ENCODE measurements at regions not wholly inside any gene's neighbourhood (a gene's known extent, or its start where the extent isn't known, plus 50 kb on each side); places are given as distances from the start of the nearest gene placed in this dataset.
A peak's percentile ranks its signal among the peaks of the same experiment; 100 is the strongest.

- H3K4me2 ChIP-seq: no peak overlapping the region
- H3K36me3 ChIP-seq (ENCODE audit: insufficient read depth): no peaks in the 10 kb centered on the region; the same call in 1 of the 2 replicates
- no peaks in the 10 kb centered on the region for H3K4me1 ChIP-seq (ENCODE audit: insufficient read depth)
- Mint-ChIP-seq H3K27ac (no peak overlapping the region), H3K27me3 (ENCODE audit: insufficient read depth, low read depth, poor library complexity) (no peaks in the 10 kb centered on the region), H3K9me3 (peaks cover 90% of the 10 kb centered on the region), H3K4me1 (no peaks in the 10 kb centered on the region), H3K36me3 (ENCODE audit: low read depth) (peaks cover 45% of the 10 kb centered on the region), H3K4me3 (no peak overlapping the region)
- H2AFZ ChIP-seq: no peak overlapping the region
- DNase-seq (ENCODE audit: low spot score) (no peak), ATAC-seq (no peak)
- no peaks in the 10 kb centered on the region for H3K27me3 ChIP-seq (ENCODE audit: insufficient read depth)
- no peak overlapping the region for H3K27ac ChIP-seq (ENCODE audit: low read depth)
- no peak overlapping the region for H3K4me3 ChIP-seq
- H3K79me2 ChIP-seq (replicated peaks; ENCODE audit: insufficient read depth): no peaks in the 10 kb centered on the region
- H3K9me2 ChIP-seq (ENCODE audit: insufficient read depth): no peaks in the 10 kb centered on the region
- H3F3A ChIP-seq (replicated peaks; ENCODE audit: low read depth): no peaks in the 10 kb centered on the region
- no peaks in the 10 kb centered on the region for H4K20me1 ChIP-seq (replicated peaks; ENCODE audit: insufficient read depth)
- TF ChIP-seq NANOG (IDR thresholded peaks at IDR 0.05; ENCODE audit: borderline replicate concordance) (no peak), CTCF (conservative IDR thresholded peaks at IDR 0.05; ENCODE audit: low read depth in 2 of 2) (no peak), EZH2 (IDR thresholded peaks at IDR 0.05; ENCODE audit: low read depth, unreplicated experiment) (no peak), REST (IDR thresholded peaks at IDR 0.05; ENCODE audit: unreplicated experiment) (no peak), JUNB (IDR thresholded peaks at IDR 0.05; ENCODE audit: unreplicated experiment) (no peak), POLR2AphosphoS5 (IDR thresholded peaks at IDR 0.05; ENCODE audit: low read depth) (no peak)
Observed at GRCh38 chr12:128052777-128053176, 214.2 kb upstream of the TMEM132C start.

- H3K4me1 Mint-ChIP-seq: no peaks in the 10 kb centered on the region
- H3K27me3 Mint-ChIP-seq (ENCODE audit: insufficient read depth, low read depth, poor library complexity): peaks cover 2% of the 10 kb centered on the region
- H3K4me2 ChIP-seq: no peak overlapping the region
- H3K9me3 Mint-ChIP-seq: peaks cover 89% of the 10 kb centered on the region
- no peak overlapping the region for H2AFZ ChIP-seq
- H3K27me3 ChIP-seq (ENCODE audit: insufficient read depth): no peaks in the 10 kb centered on the region
- no peak overlapping the region for H3K27ac Mint-ChIP-seq
- ATAC-seq (no peak), DNase-seq (ENCODE audit: low spot score) (peak; percentile 36)
- H4K20me1 ChIP-seq (replicated peaks; ENCODE audit: insufficient read depth): no peaks in the 10 kb centered on the region
- no peaks in the 10 kb centered on the region for H3K4me1 ChIP-seq (ENCODE audit: insufficient read depth)
- H3K36me3 Mint-ChIP-seq (ENCODE audit: low read depth): peaks cover 32% of the 10 kb centered on the region
- no peaks in the 10 kb centered on the region; the same call in 1 of the 2 replicates for H3K36me3 ChIP-seq (ENCODE audit: insufficient read depth)
- H3K4me3 ChIP-seq: no peak overlapping the region
- H3F3A ChIP-seq (replicated peaks; ENCODE audit: low read depth): no peaks in the 10 kb centered on the region
- no peaks in the 10 kb centered on the region for H3K9me2 ChIP-seq (ENCODE audit: insufficient read depth)
- H3K4me3 Mint-ChIP-seq: no peak overlapping the region
- no peak overlapping the region for H3K27ac ChIP-seq (ENCODE audit: low read depth)
- H3K79me2 ChIP-seq (replicated peaks; ENCODE audit: insufficient read depth): no peaks in the 10 kb centered on the region
- TF ChIP-seq CTCF (conservative IDR thresholded peaks at IDR 0.05; ENCODE audit: low read depth in 2 of 2): no peak
- no peak for TF ChIP-seq POLR2AphosphoS5 (IDR thresholded peaks at IDR 0.05; ENCODE audit: low read depth)
- TF ChIP-seq ZNF114 (CRISPR knock-in tag; IDR thresholded peaks at IDR 0.05): no peak
- TF ChIP-seq EZH2 (IDR thresholded peaks at IDR 0.05; ENCODE audit: low read depth, unreplicated experiment): no peak
- TF ChIP-seq CREB1 (CRISPR knock-in tag; IDR thresholded peaks at IDR 0.05; ENCODE audit: low read depth): no peak
Observed at GRCh38 chr12:128055567-128055966, 211.4 kb upstream of the TMEM132C start.
